ENCODE measurements at regions not wholly inside any gene's neighbourhood (a gene's known extent, or its start where the extent isn't known, plus 50 kb on each side); places are given as distances from the start of the nearest gene placed in this dataset.

- no peak for DNase-seq
Measured at GRCh38 chr1:244224487-244225430, 173.7 kb downstream of the ZBTB18 start.

GRCh38 chr1:244226435-244226834 is 175.4 kb downstream of the ZBTB18 start:
- no peak for DNase-seq

DNA sequence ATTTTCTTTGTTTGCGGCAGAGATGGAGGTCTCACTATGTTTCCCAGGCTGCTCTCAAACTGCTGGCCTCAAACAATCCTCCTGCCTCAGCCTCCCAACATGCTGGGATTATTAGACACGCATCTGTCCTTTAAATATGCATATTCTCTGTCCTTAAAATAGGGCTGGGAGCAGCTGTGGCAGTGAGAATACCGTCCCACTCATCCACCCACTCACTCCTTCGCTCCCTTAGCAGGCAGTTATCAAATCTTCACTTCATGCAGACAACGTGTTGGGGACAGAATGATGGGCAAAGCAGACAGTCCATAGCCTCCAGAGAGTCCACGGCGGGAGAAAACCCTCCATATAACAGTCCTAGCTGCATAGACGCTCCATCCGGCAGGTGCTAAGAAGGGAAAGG is 179.4 kb downstream of the ZBTB18 start:
- no peak for DNase-seq

DNA sequence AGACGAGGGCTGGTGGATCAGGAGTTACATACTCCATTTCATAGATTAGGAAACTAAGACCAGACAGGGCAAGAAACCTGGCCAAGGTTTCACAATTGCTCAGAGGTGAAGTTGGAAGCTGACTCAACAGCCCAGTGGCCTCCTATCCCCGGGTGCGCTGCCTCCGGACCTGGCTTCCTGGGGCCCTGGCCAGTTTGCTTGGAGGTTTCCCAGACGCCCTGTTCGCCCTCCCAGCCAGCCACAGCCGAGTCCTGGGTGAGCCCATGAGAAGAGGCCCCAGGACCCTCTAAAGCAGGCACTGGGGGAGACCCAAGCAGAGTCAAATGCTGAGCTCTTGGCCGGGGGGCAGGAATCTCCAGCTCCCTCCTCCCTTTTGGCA is 180.1 kb downstream of the ZBTB18 start:
- no peak for DNase-seq

DNA sequence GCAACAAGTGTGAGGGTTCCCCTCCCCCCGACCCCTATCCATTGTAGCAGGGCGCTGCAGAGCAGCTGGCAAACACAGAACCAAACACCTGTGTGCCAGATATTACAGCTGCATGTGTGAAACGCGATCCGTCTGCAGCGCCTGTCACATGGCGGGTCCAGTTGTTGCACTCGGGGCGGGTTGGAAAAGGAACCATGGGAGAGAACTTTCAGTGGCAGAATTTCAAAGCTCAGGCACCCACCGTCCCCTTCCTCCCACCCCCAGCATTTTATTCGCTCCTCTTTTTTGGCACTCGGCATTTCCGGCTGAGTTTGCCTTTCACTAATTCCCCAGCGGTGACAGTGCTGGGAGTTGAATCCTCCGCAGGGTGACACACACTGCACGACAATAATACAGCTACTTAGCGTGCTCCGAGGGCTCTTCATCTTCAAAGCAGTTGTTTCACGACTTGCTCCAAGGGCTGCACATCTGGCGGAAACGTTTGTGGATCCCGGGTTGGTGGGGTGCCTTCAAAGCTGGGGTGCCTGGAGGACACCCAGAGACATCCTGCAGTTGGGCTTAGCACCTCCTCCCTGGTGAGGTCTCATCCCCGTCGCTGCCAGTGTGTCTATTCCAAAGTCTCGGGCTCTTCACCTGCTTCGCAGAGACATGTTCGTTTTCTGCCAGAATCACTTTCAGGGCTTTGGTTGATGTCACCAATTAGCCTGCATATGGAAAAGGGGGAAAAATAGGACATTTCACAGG is 180.7 kb downstream of the ZBTB18 start:
- DNase-seq: peak; percentile 71

- no peak for DNase-seq
Measured at GRCh38 chr1:244234009-244234643, 183.0 kb downstream of the ZBTB18 start.

- no peak for DNase-seq
Measured at GRCh38 chr1:244235157-244235556, 184.1 kb downstream of the ZBTB18 start.

GRCh38 chr1:244236101-244236500 is 185.0 kb downstream of the ZBTB18 start:
- no peak for DNase-seq

DNA sequence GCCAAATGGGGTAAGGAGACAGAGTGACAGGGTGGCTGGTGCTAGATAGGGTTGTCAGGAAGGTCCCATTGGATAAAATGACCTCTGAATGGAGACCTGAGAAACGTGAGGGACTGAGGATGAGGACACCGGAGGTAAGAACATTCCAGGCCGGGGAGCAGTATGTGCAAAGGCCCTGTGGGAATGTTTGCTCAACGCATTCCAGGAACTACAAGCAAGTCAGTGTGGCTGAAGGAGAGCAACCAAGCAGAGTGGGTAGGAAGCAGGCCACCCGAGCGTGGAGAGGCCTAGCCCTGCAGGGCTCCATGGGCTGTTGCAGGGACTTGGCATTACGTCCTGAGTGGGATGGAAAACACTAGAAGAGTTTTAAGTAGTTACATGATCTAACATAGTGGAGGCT is 185.6 kb downstream of the ZBTB18 start:
- DNase-seq: no peak

- no peak for DNase-seq
Measured at GRCh38 chr1:244237445-244237844, 186.4 kb downstream of the ZBTB18 start.

GRCh38 chr1:244239261-244239770 is 188.2 kb downstream of the ZBTB18 start:
- DNase-seq: no peak

GRCh38 chr1:244241438-244241837 is 190.4 kb downstream of the ZBTB18 start:
- no peak for DNase-seq

- DNase-seq: no peak
Measured at GRCh38 chr1:244242446-244242845, 191.4 kb downstream of the ZBTB18 start.

DNA sequence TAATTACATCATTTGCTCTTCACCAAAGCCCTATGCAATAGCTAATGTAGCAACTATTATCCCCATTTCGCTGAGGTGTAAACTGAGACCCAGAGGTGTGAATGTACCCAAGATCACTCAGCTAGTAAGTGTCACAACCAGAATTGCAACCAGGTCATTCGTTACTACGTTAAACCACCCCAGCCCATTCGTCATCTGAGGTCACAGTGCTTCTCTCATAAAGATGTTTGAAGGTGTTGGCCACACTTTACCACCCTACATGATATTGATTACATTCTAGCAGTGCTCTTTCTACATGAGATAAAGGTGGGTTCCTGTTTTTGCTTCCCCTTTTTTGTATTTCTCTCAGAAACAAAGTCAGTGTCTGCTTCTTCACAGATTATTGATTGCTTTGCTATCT is 195.3 kb downstream of the ZBTB18 start:
- no peak for DNase-seq

GRCh38 chr1:244248426-244248825 is 197.3 kb downstream of the ZBTB18 start:
- no peak for DNase-seq

GRCh38 chr1:244252211-244252610 is 199.5 kb downstream of the ADSS2 start:
- no peak for DNase-seq

DNA sequence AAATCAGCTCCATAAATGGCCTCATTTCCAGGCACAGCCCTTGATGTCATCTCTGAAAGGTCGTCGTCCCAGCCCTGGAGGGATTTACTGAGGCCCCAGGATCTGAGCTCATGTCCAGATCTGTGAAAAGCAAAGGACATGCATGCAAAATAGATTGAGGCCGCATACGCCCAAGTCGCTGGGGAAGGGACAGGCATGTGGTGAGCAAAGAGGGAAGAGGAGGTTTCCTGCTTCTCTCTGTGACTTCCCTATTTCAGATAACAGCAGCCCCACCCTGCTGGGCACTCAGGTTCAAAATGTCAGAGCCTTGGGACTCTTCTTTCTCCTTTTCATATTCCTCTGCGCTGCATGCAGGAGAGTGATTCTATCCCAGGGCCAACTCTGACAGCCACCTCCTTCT is 197.2 kb downstream of the ADSS2 start:
- no peak for DNase-seq

GRCh38 chr1:244255426-244255965 is 196.2 kb downstream of the ADSS2 start:
- DNase-seq: no peak

DNA sequence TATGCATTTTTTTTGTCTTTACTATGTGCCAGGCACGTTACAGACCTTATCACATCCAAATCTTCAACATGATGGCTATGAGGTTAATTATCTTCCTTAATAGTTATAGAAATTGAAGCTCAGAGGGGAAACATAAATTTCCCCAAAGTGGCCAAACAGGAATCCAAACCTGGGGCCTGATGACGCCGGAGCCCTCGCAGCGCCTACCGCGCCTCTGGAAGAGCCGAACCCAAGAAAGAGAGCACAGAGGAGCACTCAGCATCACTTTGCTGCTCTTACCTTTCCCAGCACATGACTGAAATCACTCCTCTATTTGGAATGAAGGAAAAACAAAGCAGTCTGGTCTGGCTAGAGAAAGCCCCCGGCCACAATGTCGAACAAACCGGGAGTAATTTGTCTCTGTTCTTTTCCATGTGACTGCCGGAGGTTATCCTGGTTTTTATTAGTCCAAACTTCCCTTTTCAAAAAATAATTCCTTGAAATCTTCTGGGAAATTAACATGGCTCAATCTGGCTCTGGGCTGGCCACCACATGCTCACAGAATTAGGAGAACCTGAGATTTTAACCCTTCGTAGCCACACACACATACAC is 195.5 kb downstream of the ADSS2 start:
- no peak for DNase-seq

DNA sequence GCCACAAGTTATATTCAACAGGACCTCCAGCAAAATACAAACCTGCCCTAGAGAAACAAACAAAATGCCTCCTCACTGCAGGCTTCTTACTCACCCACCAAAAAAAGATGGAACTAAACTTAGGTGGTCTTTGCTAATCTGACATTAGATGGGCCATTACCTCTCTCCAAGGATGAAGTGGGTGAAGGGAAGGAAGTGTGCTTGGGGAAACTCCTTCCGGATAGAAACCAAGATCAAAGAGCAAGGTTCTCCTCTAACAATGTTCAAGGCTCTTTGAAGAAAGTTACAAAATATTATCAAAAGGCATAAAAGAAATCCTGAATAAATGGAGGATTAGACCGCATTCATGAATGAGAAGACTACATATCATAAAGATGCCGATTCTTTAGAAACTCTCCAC is 187.5 kb downstream of the ADSS2 start:
- no peak for DNase-seq

DNA sequence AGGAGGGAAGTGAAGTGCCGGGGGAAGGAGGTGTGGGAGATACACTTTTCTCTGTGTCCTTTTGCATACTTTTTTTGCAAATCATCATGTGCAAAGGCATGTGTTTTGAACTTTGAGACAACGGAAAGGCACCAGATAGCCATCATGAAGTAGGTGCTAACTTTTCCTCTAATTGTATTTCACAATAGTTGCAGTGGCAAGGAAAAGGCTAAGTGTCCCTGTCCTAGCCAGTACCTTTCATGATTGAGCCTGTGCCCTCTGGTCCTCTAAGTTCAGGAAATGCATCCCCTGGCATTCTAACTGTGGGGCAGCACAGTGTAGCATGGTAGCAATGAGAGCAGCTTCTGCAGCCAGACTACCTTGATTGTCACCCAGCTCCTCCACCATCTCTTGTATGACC is 186.2 kb downstream of the ADSS2 start:
- no peak for DNase-seq

DNA sequence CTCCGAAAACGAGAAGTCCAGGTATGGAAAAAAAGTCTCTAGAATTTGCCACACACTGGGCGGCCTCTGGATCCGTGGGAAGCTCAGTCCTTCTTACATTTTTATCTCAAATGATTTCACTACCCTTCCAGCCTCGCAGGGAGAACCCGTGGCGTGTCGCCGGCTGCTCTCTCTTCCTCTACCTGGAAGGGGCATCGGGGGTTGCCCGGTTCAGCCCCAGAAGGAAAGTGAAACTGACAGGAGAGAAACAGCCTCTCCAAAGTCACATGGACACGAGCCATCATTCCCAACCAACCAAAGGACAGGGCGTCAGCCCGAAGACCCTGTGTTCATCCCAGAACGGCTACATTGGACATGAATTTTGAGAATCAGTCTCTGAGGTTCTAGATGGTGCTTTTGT is 182.5 kb downstream of the ADSS2 start:
- no peak for DNase-seq

DNA sequence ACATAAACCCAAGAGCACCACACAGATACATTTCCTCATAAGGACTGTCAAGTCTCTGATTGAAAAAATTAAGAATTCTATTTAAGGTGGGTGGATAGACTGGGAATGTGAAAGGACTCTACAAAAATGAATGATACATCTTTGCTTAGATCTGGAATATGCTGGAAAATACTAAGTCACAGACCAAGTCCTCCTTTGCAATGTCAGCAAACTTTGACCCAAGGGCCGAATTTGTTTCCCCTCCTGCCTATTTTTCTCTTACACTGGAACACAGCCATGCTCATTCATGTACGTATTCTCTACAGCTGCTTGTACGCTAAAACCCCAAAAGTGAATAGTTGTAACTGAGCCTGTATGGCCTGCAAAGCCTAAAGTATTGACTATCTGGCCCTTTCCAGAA is 180.7 kb downstream of the ADSS2 start:
- no peak for DNase-seq

Data from NCI-H774 (cell line).